Ovary (tissue), 7 donors: ENCODE measurements at regions not wholly inside any gene's neighbourhood (a gene's known extent, or its start where the extent isn't known, plus 50 kb on each side); places are given as distances from the start of the nearest gene placed in this dataset.

Source experiments
- DNase-seq, 5 donors: peaks; one replicate each; pipeline ENCODE4 v3.0.0-alpha.2; 2019 to 2020
- H3K27ac ChIP-seq, 2 donors: fragments of 200-600 bp; one replicate each; pipeline versions ENCODE4 v1.5.1 to v1.8.0; 2019 to 2022
- H3K27me3 ChIP-seq: fragments of 200-600 bp; one replicate; pipeline ENCODE4 v1.8.0; 2022
- H3K36me3 ChIP-seq: fragments of 200-600 bp; sonication (generic); one replicate; pipeline ENCODE4 v1.5.1; 2019
- H3K4me1 ChIP-seq: one replicate; pipeline ENCODE4 v1.8.1; 2013; ENCODE audit warnings: mild to moderate bottlenecking, moderate library complexity; ENCODE audit not compliant: insufficient read depth
- H3K4me3 ChIP-seq: fragments of 200-600 bp; sonication (generic); one replicate; pipeline ENCODE4 v1.5.1; 2017
- H3K9me3 ChIP-seq, 2 donors: fragments of 200-600 bp in 1 of 2; sonication (generic) in 1 of 2; one replicate each; pipeline versions ENCODE4 v1.5.1 to v1.8.1; 2013 to 2019; ENCODE audit warnings: mild to moderate bottlenecking in 1 of 2, moderate library complexity in 1 of 2
- EP300 ChIP-seq: sonication (generic); formaldehyde crosslinking; IDR thresholded peaks from one replicate; pipeline ENCODE4 v1.6.1; 2017; ENCODE audit warnings: antibody characterized with exemption
- POLR2A ChIP-seq: fragments of 450-650 bp; IDR thresholded peaks from one replicate; pipeline ENCODE4 v1.6.1; 2017; ENCODE audit warnings: antibody characterized with exemption, mild to moderate bottlenecking, moderate library complexity
- WGBS, 3 donors: extraction: QIAGEN DNeasy Blood & Tissue Kit in 1 of 3; methylation state at CpG; one replicate each; pipeline versions ENCODE4 v1.1.5 to v1.1.7; 2013 to 2017; 5-methylcytosine and 5-hydroxymethylcytosine counted together
- intact Hi-C, 4 donors: fragments of 100-400 bp; cut with DNase I; formaldehyde crosslinking; loops; one replicate each; pipeline versions ENCODE4 v1.11.0 to v1.15.1; 2022 to 2023
- TF ChIP-seq, protein P1 (sequence below), 3 donors: fragments of 450-650 bp in 2 of 3; fragments of 200-600 bp in 1 of 3; IDR thresholded peaks; one replicate each; pipeline versions ENCODE4 v1.5.1 to v1.8.0; 2016 to 2022; ENCODE audit warnings: antibody characterized with exemption in 3 of 3, mild to moderate bottlenecking in 1 of 3
- donor health status: DM: no; HTN: no; CAD: no; lungs with moderate emphysema.
- donor health status: DM: no; HTN: no; CAD: no.
- donor health status: Bipolar disorder and iron deficiency.
- donor health status: DM: no; HTN: no; CAD: no.
- donor health status: DM: yes; HTN: yes; CAD: no.

DNA sequence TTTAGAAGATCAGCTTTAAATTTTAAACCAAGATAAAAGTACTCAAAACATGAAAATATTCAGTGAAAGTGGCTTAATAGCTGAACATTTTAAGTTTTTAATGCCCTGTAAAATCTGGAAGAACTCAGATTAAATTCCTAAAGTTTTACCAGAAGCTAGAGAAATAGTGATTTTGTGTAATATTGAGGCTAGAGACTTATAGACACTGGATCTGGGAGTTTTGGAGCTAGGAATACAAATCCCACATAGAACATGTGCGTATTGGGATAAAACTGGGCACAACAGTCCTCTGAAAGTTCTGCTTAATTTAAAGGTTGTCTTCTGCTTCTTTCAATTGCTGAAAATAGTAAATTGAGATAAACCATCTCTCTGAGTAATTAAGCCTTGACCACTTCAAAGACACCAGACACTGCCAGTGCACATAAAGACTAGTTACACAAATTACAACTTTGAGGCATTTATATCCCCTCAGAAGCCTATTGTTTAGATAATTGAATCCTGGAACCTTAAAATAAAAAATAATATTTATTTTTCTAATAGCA is 1382.5 kb downstream of the OTOL1 start:
- intact Hi-C loops = no loop called here
- no peaks in the 10 kb centered on the region for H3K9me3 ChIP-seq
- no peak overlapping the region for H3K27ac ChIP-seq
- WGBS, 3 donors = 71 to 86% methylated on average over 1 of the region's 1 CpG; no CpG with 5 or more reads in 1 of the 3 donors
- DNase-seq = no peak
- H3K36me3 ChIP-seq = no peaks in the 10 kb centered on the region
- TF ChIP-seq, protein P1, sequence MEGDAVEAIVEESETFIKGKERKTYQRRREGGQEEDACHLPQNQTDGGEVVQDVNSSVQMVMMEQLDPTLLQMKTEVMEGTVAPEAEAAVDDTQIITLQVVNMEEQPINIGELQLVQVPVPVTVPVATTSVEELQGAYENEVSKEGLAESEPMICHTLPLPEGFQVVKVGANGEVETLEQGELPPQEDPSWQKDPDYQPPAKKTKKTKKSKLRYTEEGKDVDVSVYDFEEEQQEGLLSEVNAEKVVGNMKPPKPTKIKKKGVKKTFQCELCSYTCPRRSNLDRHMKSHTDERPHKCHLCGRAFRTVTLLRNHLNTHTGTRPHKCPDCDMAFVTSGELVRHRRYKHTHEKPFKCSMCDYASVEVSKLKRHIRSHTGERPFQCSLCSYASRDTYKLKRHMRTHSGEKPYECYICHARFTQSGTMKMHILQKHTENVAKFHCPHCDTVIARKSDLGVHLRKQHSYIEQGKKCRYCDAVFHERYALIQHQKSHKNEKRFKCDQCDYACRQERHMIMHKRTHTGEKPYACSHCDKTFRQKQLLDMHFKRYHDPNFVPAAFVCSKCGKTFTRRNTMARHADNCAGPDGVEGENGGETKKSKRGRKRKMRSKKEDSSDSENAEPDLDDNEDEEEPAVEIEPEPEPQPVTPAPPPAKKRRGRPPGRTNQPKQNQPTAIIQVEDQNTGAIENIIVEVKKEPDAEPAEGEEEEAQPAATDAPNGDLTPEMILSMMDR (IDR thresholded peaks at IDR 0.05) = no peak
- TF ChIP-seq EP300 (no peak), POLR2A (no peak)
- H3K4me1 ChIP-seq = no peaks in the 10 kb centered on the region
- no peaks in the 10 kb centered on the region for H3K27me3 ChIP-seq
- no peak overlapping the region for H3K4me3 ChIP-seq

DNA sequence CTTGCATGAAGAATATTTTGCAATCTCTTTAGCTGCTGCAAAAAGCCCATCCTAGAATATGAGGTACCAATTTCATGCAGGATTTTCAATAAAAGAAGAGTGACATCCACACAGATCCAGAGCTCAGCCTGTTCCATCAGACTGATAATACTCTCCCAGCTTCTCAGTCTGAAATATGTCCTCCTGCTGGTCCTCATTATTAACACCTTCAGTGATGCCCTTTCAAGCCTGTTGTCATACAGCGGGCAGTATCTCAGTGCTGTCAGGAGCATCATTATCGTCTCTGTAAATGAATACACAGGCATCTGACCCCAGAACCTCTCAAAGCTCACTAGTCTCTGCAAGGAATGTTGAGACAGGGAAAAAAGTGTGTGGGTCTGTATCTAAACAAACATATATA is 1387.8 kb downstream of the OTOL1 start:
- H3K36me3 ChIP-seq = no peaks in the 10 kb centered on the region
- H3K27me3 ChIP-seq = no peaks in the 10 kb centered on the region
- no peak for DNase-seq
- no peaks in the 10 kb centered on the region for H3K9me3 ChIP-seq
- 84 to 86% methylated on average over 2 of the region's 2 CpGs; no CpG with 5 or more reads in 1 of the 3 donors for WGBS, 3 donors
- no peak overlapping the region for H3K4me3 ChIP-seq
- TF ChIP-seq, protein P1 (IDR thresholded peaks at IDR 0.05) = no peak
- no peak for TF ChIP-seq EP300
- no peak for TF ChIP-seq POLR2A
- H3K27ac ChIP-seq = no peak overlapping the region
- intact Hi-C loops = no loop called here
- no peaks in the 10 kb centered on the region for H3K4me1 ChIP-seq

DNA sequence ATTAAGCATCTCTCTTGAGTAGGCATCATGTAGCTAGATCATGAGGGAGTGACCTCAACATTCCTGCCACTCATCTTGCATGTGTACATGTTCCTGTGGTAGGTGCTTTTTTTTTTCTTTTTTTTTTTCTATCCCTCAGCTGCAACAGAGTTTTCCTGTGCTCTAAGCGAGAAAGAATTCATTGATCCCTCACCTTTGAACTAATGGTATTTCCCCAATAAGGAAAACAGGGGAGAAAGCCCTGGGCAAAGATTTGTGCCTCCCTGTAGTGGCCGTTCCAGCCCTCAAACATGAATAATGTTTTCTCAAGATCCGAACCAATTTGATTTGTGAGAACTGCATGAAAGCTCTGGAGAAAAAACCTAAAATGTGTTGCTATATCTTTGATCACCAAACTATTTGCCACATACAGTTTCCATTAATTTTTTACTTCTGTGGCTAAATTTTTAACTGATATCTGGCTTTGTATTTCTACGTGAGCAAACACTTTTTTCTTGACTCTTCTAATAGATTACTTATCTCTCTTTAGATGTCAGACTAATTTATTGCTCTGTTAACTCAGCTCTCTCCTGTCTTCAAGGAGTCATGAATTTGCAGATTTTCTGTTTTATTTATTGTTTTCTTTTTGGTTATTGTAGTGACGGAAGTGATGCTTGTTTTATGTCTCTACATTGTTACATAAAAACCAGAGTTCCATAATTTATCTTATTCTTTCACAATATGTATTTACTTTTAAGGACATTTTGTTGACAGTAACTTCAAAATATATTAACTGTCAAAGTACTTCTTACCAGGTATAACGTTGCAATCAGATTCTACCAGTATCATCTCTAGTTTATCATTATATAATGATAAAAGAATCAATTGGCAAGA is 1396.5 kb downstream of the OTOL1 start:
- intact Hi-C loops = no loop called here
- DNase-seq = no peak
- WGBS, 3 donors = 44 to 52% methylated on average over 6 of the region's 6 CpGs; no CpG with 5 or more reads in 1 of the 3 donors
- H3K27ac ChIP-seq = no peak overlapping the region
- H3K27me3 ChIP-seq = no peaks in the 10 kb centered on the region
- no peaks in the 10 kb centered on the region for H3K9me3 ChIP-seq
- TF ChIP-seq, protein P1 (IDR thresholded peaks at IDR 0.05) = no peak
- TF ChIP-seq EP300 = no peak
- TF ChIP-seq POLR2A = no peak
- no peaks in the 10 kb centered on the region for H3K4me1 ChIP-seq
- H3K4me3 ChIP-seq = no peak overlapping the region
- H3K36me3 ChIP-seq = no peaks in the 10 kb centered on the region

DNA sequence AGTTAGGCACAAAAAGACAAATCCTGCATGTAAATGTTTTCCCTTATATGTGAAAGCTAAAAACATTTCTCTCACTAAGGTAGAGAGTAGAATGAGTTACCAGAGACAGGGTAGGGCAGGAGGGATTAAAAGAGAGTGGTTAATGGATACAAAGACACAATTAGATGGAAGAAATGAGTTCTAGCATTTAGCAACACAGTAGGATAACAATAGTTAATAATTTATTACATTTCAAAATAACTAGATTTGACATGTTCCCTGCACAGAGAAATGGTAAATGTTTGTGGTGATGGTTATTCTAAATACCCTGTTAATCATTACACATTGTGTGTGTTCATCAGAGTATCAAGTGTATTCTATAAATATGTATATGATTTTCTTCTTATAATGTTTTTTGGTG is 1400.7 kb downstream of the OTOL1 start:
- H3K27ac ChIP-seq = no peak overlapping the region
- no peaks in the 10 kb centered on the region for H3K36me3 ChIP-seq
- H3K4me3 ChIP-seq = no peak overlapping the region
- intact Hi-C loops = no loop called here
- no peak for DNase-seq
- H3K9me3 ChIP-seq = no peaks in the 10 kb centered on the region
- H3K27me3 ChIP-seq = no peaks in the 10 kb centered on the region
- H3K4me1 ChIP-seq = no peaks in the 10 kb centered on the region
- TF ChIP-seq POLR2A = no peak
- TF ChIP-seq, protein P1 (IDR thresholded peaks at IDR 0.05) = no peak
- TF ChIP-seq EP300 = no peak
